GM12878 (cell line): ENCODE measurements at regions not wholly inside any gene's neighbourhood (a gene's known extent, or its start where the extent isn't known, plus 50 kb on each side); places are given as distances from the start of the nearest gene placed in this dataset.

Experiments used
- ATAC-seq: fragments of 200-7000 bp; cut with Tn5 transposase; 3 replicates; pipeline ENCODE4 v1.9.1; 2020; ENCODE audit warnings: mild to moderate bottlenecking, moderate library complexity
- BruUV-seq: library from RNA; stranded (reverse); fragments of 400-500 nt; replicated peaks from 2 replicates; lab custom pipeline; 2021; lab: Mats Ljungman, UMichigan
- CTCF ChIA-PET: fragments of 300-600 bp; sonication (Branson Sonifier 250); formaldehyde crosslinking; extraction: SDS; loops from one replicate; lab custom pipeline; 2021; ENCODE audit warnings: inconsistent platforms; lab: Yijun Ruan, JAX
- POLR2A ChIA-PET: fragments of 350-600 bp; formaldehyde crosslinking; extraction: SDS; loops from one replicate; lab custom pipeline; 2021; ENCODE audit warnings: inconsistent platforms; lab: Charles Lee
- RAD21 ChIA-PET: fragments of 300-600 bp; sonication (Branson Sonifier 250); formaldehyde crosslinking; loops from one replicate; lab custom pipeline; 2023; ENCODE audit warnings: antibody characterized with exemption; ENCODE audit not compliant: unreplicated experiment; lab: Charles Lee
- SMC1A ChIA-PET: fragments of 300-600 bp; sonication (Branson Sonifier 250); formaldehyde crosslinking; loops from one replicate; lab custom pipeline; 2023; ENCODE audit not compliant: unreplicated experiment, uncharacterized antibody; lab: Charles Lee
- DNase-seq: peaks from one replicate; pipeline ENCODE4 v3.0.0-alpha.2; 2011; ENCODE audit warnings: low read depth, low spot score
- FAIRE-seq: peaks from 3 replicates; lab custom pipeline; 2011; peaks lifted over from hg19 to GRCh38; lab: Jason Lieb, UNC
- H2AFZ ChIP-seq: 2 replicates; pipeline ENCODE4 v1.6.0; 2011; ENCODE audit warnings: low read depth, low read length, control low read depth; ENCODE audit not compliant: control insufficient read depth
- H3K27ac ChIP-seq: 2 replicates; pipeline ENCODE4 v1.5.1; 2011; ENCODE audit warnings: control low read depth; ENCODE audit not compliant: control insufficient read depth, insufficient read depth
- H3K27me3 ChIP-seq, 2 experiments: replicated peaks in 1 of 2; 2 replicates each; pipeline versions ENCODE4 v1.6.0 to v1.6.1; 2011; ENCODE audit warnings: low read length in 1 of 2; ENCODE audit not compliant: control insufficient read depth in 2 of 2, insufficient read depth in 2 of 2
- H3K36me3 ChIP-seq, 2 experiments: 2 replicates each; pipeline ENCODE4 v1.5.1; 2011; ENCODE audit warnings: low read length in 1 of 2; ENCODE audit not compliant: control insufficient read depth in 2 of 2, insufficient read depth in 2 of 2
- H3K4me1 ChIP-seq: 2 replicates; pipeline ENCODE4 v1.6.1; 2011; ENCODE audit warnings: mild to moderate bottlenecking, low read length, moderate library complexity, mixed read lengths; ENCODE audit not compliant: control insufficient read depth, insufficient read depth
- H3K4me2 ChIP-seq: 2 replicates; pipeline ENCODE4 v1.6.0; 2011; ENCODE audit warnings: control low read depth; ENCODE audit not compliant: control insufficient read depth, insufficient read depth
- H3K4me3 ChIP-seq: fragments of 200-600 bp; sonication (generic); 2 replicates; pipeline ENCODE4 v1.5.1; 2016
- H3K79me2 ChIP-seq: 2 replicates; pipeline ENCODE4 v1.6.0; 2011; ENCODE audit warnings: low read length; ENCODE audit not compliant: control insufficient read depth, insufficient read depth
- H3K9ac ChIP-seq: 2 replicates; pipeline ENCODE4 v1.8.0; 2011; ENCODE audit warnings: low read length, control low read depth, mixed read lengths; ENCODE audit not compliant: control insufficient read depth, insufficient read depth
- H3K9me3 ChIP-seq: replicated peaks from 3 replicates; pipeline ENCODE4 v1.5.1; 2011; ENCODE audit warnings: mild to moderate bottlenecking, low read length; ENCODE audit not compliant: control insufficient read depth, insufficient read depth
- H4K20me1 ChIP-seq: 2 replicates; pipeline ENCODE4 v1.6.0; 2011; ENCODE audit not compliant: control insufficient read depth, insufficient read depth
- ATF7 ChIP-seq: fragments of 450-650 bp; IDR thresholded peaks from 2 replicates; pipeline ENCODE4 v1.6.1; 2016; ENCODE audit warnings: low read depth, mild to moderate bottlenecking
- BCL11A ChIP-seq: IDR thresholded peaks from 2 replicates; pipeline ENCODE4 v1.6.1; 2011; ENCODE audit warnings: low read depth, low read length
- CEBPB ChIP-seq, 2 experiments: fragments of 150-350 bp in 1 of 2; IDR thresholded peaks; 2 replicates each; pipeline ENCODE4 v1.6.1; 2012 to 2014; ENCODE audit warnings: low read depth in 2 of 2, low read length in 2 of 2, borderline replicate concordance in 1 of 2, inconsistent platforms in 1 of 2
- CEBPZ ChIP-seq: fragments of 150-350 bp; IDR thresholded peaks from 2 replicates; pipeline ENCODE4 v1.6.1; 2016; ENCODE audit warnings: low read depth, low read length
- CREB1 ChIP-seq: IDR thresholded peaks from 2 replicates; pipeline ENCODE4 v1.6.1; 2012; ENCODE audit warnings: low read depth, mild to moderate bottlenecking, inconsistent platforms
- EP300 ChIP-seq, 2 experiments: fragments of 150-350 bp in 1 of 2; IDR thresholded peaks; 2 replicates each; pipeline ENCODE4 v1.6.1; 2011 to 2012; ENCODE audit warnings: low read depth in 2 of 2, low read length in 2 of 2, borderline replicate concordance in 1 of 2, improper control_type of control experiment in 1 of 2, inconsistent platforms in 1 of 2; ENCODE audit not compliant: control insufficient read depth in 1 of 2
- IRF3 ChIP-seq: fragments of 450-650 bp; IDR thresholded peaks from 2 replicates; pipeline ENCODE4 v1.6.1; 2014; ENCODE audit warnings: mild to moderate bottlenecking
- NR2C1 ChIP-seq: fragments of 450-650 bp; IDR thresholded peaks from 2 replicates; pipeline ENCODE4 v1.6.1; 2017; ENCODE audit warnings: antibody characterized with exemption, mild to moderate bottlenecking, moderate library complexity
- NR2C2 ChIP-seq: IDR thresholded peaks from 2 replicates; pipeline ENCODE4 v1.6.1; 2011; ENCODE audit warnings: borderline replicate concordance, low read depth; ENCODE audit not compliant: control insufficient read depth, insufficient read length
- PML ChIP-seq: IDR thresholded peaks from 2 replicates; pipeline ENCODE4 v1.6.1; 2012; ENCODE audit warnings: low read length, inconsistent platforms
- ZBTB4 ChIP-seq: fragments of 450-650 bp; formaldehyde crosslinking; IDR thresholded peaks from 2 replicates; pipeline ENCODE4 v1.4.0; 2022; ENCODE audit warnings: mild to moderate bottlenecking, moderate library complexity
- ZNF207 ChIP-seq: fragments of 450-650 bp; IDR thresholded peaks from 2 replicates; pipeline ENCODE4 v1.6.1; 2014; ENCODE audit warnings: antibody characterized with exemption, mild to moderate bottlenecking, borderline replicate concordance
- ZSCAN29 ChIP-seq: fragments of 450-650 bp; IDR thresholded peaks from 2 replicates; pipeline ENCODE4 v1.6.1; 2017; ENCODE audit warnings: mild to moderate bottlenecking, moderate library complexity
- WGBS: methylation state at CpG from one replicate; pipeline ENCODE4 v1.1.6; 2016; ENCODE audit warnings: low lambda C conversion rate; ENCODE audit not compliant: insufficient replicate concordance, insufficient coverage; ENCODE audit errors: missing lambda C conversion rate; 5-methylcytosine and 5-hydroxymethylcytosine counted together
- in situ Hi-C: fragments of 300-500 bp; cut with MboI; formaldehyde crosslinking; loops from 9 replicates; pipeline ENCODE4 v1.14.3; 2018; ENCODE audit warnings: mixed read lengths
- intact Hi-C: fragments of 100-400 bp; cut with micrococcal nuclease; formaldehyde crosslinking; loops from one replicate; pipeline ENCODE4 v1.14.2; 2022; ENCODE audit not compliant: unreplicated experiment

GRCh38 chr15:96914081-96914480, 583.6 kb downstream of the NR2F2 start:
- no peak for FAIRE-seq
- no peak for TF ChIP-seq CEBPB (IDR thresholded peaks at IDR 0.05; ENCODE audit: borderline replicate concordance in 1 of 2, low read depth in 2 of 2, low read length in 2 of 2)
- no peak for TF ChIP-seq NR2C1
- no peak for TF ChIP-seq NR2C2
- TF ChIP-seq ATF7: no peak
- TF ChIP-seq PML: no peak
- no peak for TF ChIP-seq ZNF207
- no peak for TF ChIP-seq CEBPZ
- TF ChIP-seq ZSCAN29: no peak
- TF ChIP-seq IRF3: no peak
- TF ChIP-seq EP300 (IDR thresholded peaks at IDR 0.05; ENCODE audit: borderline replicate concordance in 1 of 2, control insufficient read depth in 1 of 2, low read depth in 2 of 2, low read length in 2 of 2): no peak
- TF ChIP-seq ZBTB4 (CRISPR knock-in tag): no peak
- TF ChIP-seq BCL11A: no peak
- no peak for TF ChIP-seq CREB1
- TF ChIP-seq, all 136 proteins: peak for 0
- H3K4me3 ChIP-seq: no peak overlapping the region
- H3K27me3 ChIP-seq: no peaks in the 10 kb centered on the region
- intact Hi-C loops: no loop called here
- WGBS: 25% methylated on average over 4 of the region's 4 CpGs
- no peaks in the 10 kb centered on the region for H4K20me1 ChIP-seq
- no peak overlapping the region for H3K27ac ChIP-seq
- POLR2A ChIA-PET: no interaction called here
- H3K79me2 ChIP-seq: no peaks in the 10 kb centered on the region
- CTCF ChIA-PET: interaction anchor here (1.5 kb wide), 1 partner anchor 11 kb away, joined by 3 read pairs; no protein-coding TSS in a partner anchor
- DNase-seq (no peak), ATAC-seq (no peak)
- H3K4me2 ChIP-seq: no peak overlapping the region
- SMC1A ChIA-PET: interaction anchor here (0.6 to 1.2 kb wide), 2 partner anchors 16 to 1704 kb away, joined by 3 read pairs; no protein-coding TSS in a partner anchor
- H2AFZ ChIP-seq: no peak overlapping the region
- H3K9me3 ChIP-seq: no peaks in the 10 kb centered on the region
- H3K9ac ChIP-seq: no peak overlapping the region
- no peaks in the 10 kb centered on the region for H3K36me3 ChIP-seq
- no peaks in the 10 kb centered on the region for H3K4me1 ChIP-seq
- RAD21 ChIA-PET: no interaction called here
- in situ Hi-C loops: no loop called here
- BruUV-seq: no TSS peak
